ENCODE measurements at regions not wholly inside any gene's neighbourhood (a gene's known extent, or its start where the extent isn't known, plus 50 kb on each side); places are given as distances from the start of the nearest gene placed in this dataset.

DNA sequence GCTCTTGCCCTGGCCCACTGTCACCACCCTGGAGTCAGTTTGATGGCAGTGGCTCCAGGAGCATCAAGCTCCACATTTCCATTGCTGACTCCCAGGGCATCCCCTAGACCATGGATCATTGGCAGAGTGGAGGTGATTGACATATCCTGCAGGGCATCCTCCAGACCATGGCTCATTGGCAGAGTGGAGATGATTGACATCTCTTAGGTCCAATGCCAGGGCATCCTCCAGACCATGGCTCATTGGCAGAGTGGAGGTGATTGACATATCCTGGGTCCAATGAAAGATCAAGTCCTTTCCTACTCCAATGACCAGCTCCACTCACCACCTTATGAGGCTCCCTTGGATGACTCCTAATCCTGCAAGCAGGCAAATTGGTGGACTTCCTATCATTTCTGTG is 174.3 kb upstream of the NLRP1 start:
- TF ChIP-seq EZH2phosphoT487 (IDR thresholded peaks at IDR 0.05; ENCODE audit: low read depth) (no peak), CTCF (IDR thresholded peaks at IDR 0.05; ENCODE audit: low read depth, low read length) (no peak)
- no peaks in the 10 kb centered on the region for H3K4me1 ChIP-seq (ENCODE audit: low read length)
- H3K9ac ChIP-seq (ENCODE audit: low read length), result no peak overlapping the region
- no peak overlapping the region for H3K4me3 ChIP-seq (ENCODE audit: low read length)
- no peak overlapping the region for H3K27ac ChIP-seq (ENCODE audit: low read length)
- peaks cover 10% of the 10 kb centered on the region; the same call in 1 of the 2 replicates for H3K27me3 ChIP-seq (ENCODE audit: low read depth, low read length)
- no peaks in the 10 kb centered on the region for H4K20me1 ChIP-seq (ENCODE audit: insufficient read depth, low read length)
- no peaks in the 10 kb centered on the region for H3K79me2 ChIP-seq (ENCODE audit: low read length)
- H3K9me3 ChIP-seq (ENCODE audit: insufficient read depth, low read length), result no peaks in the 10 kb centered on the region
- no peak overlapping the region for H3K4me2 ChIP-seq (ENCODE audit: low read length)
- no peak overlapping the region for H2AFZ ChIP-seq (ENCODE audit: low read depth, low read length)
- no peaks in the 10 kb centered on the region for H3K36me3 ChIP-seq (replicated peaks; ENCODE audit: low read depth, low read length)

DNA sequence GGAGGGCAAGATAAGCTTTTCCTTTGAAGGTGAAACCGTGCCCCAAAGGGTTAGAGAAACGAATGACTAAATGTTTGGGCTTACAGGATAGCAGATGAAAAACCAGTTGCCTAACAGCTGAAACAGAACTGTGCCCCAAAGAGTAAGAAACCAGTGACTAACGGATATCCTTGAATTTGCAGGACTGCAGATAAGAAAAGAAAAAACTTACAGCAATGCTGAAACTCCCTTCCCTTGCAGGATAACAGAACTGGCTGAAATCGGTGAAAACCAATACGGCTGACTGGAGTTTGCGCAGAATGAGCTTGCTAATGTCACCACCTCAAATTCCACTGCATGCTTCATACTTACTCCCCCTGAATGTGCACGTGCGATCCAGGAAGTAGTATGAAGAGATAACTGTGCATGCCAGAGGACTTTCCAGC is 175.2 kb upstream of the NLRP1 start:
- H3K27ac ChIP-seq (ENCODE audit: low read length), result no peak overlapping the region
- peaks cover 7% of the 10 kb centered on the region; the same call in 1 of the 2 replicates for H3K27me3 ChIP-seq (ENCODE audit: low read depth, low read length)
- no peaks in the 10 kb centered on the region for H3K9me3 ChIP-seq (ENCODE audit: insufficient read depth, low read length)
- H3K4me2 ChIP-seq (ENCODE audit: low read length), result no peak overlapping the region
- no peaks in the 10 kb centered on the region for H4K20me1 ChIP-seq (ENCODE audit: insufficient read depth, low read length)
- no peaks in the 10 kb centered on the region for H3K4me1 ChIP-seq (ENCODE audit: low read length)
- no peak overlapping the region for H3K9ac ChIP-seq (ENCODE audit: low read length)
- H3K4me3 ChIP-seq (ENCODE audit: low read length), result no peak overlapping the region
- no peaks in the 10 kb centered on the region for H3K36me3 ChIP-seq (replicated peaks; ENCODE audit: low read depth, low read length)
- no peak overlapping the region for H2AFZ ChIP-seq (ENCODE audit: low read depth, low read length)
- TF ChIP-seq EZH2phosphoT487 (IDR thresholded peaks at IDR 0.05; ENCODE audit: low read depth) (no peak), CTCF (IDR thresholded peaks at IDR 0.05; ENCODE audit: low read depth, low read length) (no peak)
- no peaks in the 10 kb centered on the region for H3K79me2 ChIP-seq (ENCODE audit: low read length)

- Histone ChIP-seq H4K20me1 (ENCODE audit: insufficient read depth, low read length) (no peaks in the 10 kb centered on the region), H3K4me2 (ENCODE audit: low read length) (no peak overlapping the region), H3K9ac (ENCODE audit: low read length) (no peak overlapping the region), H3K4me1 (ENCODE audit: low read length) (no peaks in the 10 kb centered on the region), H3K27ac (ENCODE audit: low read length) (no peak overlapping the region), H3K9me3 (ENCODE audit: insufficient read depth, low read length) (no peaks in the 10 kb centered on the region), H2AFZ (ENCODE audit: low read depth, low read length) (no peak overlapping the region), H3K36me3 (replicated peaks; ENCODE audit: low read depth, low read length) (no peaks in the 10 kb centered on the region), H3K79me2 (ENCODE audit: low read length) (no peaks in the 10 kb centered on the region), H3K27me3 (ENCODE audit: low read depth, low read length) (peaks cover 5% of the 10 kb centered on the region; the same call in 1 of the 2 replicates), H3K4me3 (ENCODE audit: low read length) (no peak overlapping the region)
- no peak for TF ChIP-seq CTCF (IDR thresholded peaks at IDR 0.05; ENCODE audit: low read depth, low read length)
- TF ChIP-seq EZH2phosphoT487 (IDR thresholded peaks at IDR 0.05; ENCODE audit: low read depth), result no peak
Measured at GRCh38 chr17:5762191-5762590, 177.9 kb upstream of the NLRP1 start.

- H3K9me3 ChIP-seq (ENCODE audit: insufficient read depth, low read length), result no peaks in the 10 kb centered on the region
- peaks cover 5% of the 10 kb centered on the region; the same call in 1 of the 2 replicates for H3K27me3 ChIP-seq (ENCODE audit: low read depth, low read length)
- H3K4me1 ChIP-seq (ENCODE audit: low read length), result no peaks in the 10 kb centered on the region
- no peak overlapping the region for H3K4me3 ChIP-seq (ENCODE audit: low read length)
- H2AFZ ChIP-seq (ENCODE audit: low read depth, low read length), result no peak overlapping the region
- no peak for TF ChIP-seq CTCF (IDR thresholded peaks at IDR 0.05; ENCODE audit: low read depth, low read length)
- no peak for TF ChIP-seq EZH2phosphoT487 (IDR thresholded peaks at IDR 0.05; ENCODE audit: low read depth)
- H3K79me2 ChIP-seq (ENCODE audit: low read length), result no peaks in the 10 kb centered on the region
- H3K9ac ChIP-seq (ENCODE audit: low read length), result no peak overlapping the region
- H3K4me2 ChIP-seq (ENCODE audit: low read length), result no peak overlapping the region
- H4K20me1 ChIP-seq (ENCODE audit: insufficient read depth, low read length), result no peaks in the 10 kb centered on the region
- no peak overlapping the region for H3K27ac ChIP-seq (ENCODE audit: low read length)
- no peaks in the 10 kb centered on the region for H3K36me3 ChIP-seq (replicated peaks; ENCODE audit: low read depth, low read length)
Measured at GRCh38 chr17:5763595-5764306, 179.4 kb upstream of the NLRP1 start.
